Endometrium (tissue), 2 donors: ENCODE measurements at regions not wholly inside any gene's neighbourhood (a gene's known extent, or its start where the extent isn't known, plus 50 kb on each side); places are given as distances from the start of the nearest gene placed in this dataset.
"Not testable (repeated sequence)": the region's sequence is repeated elsewhere in the genome, so short reads cannot be mapped to it uniquely, and the experiment has no call there.

Source experiments
- FAIRE-seq: peaks from 2 replicates; lab custom pipeline; 2012; peaks lifted over from hg19 to GRCh38; lab: Jason Lieb, UNC
- donor health status: control.
- donor health status: control.

DNA sequence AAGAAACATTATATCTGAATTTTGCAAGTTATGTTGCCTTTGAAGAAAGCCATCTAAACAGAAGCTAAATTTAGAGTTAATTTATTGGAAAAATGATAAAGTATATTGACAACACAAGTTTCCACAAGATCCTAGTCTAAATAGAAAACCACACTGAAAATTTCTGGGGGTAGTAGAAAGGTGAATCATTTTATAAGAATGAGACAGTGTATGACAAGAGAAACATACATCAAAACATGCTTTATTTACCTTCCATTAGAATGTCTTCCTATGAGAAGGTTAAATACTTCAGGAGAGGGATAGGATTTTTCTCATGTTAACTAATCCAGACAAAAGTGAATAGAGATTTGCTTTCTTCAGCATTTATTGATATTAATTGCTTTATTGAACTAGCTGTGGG lies 1389.8 kb upstream of the ZEB2 start:
- FAIRE-seq, result no peak

DNA sequence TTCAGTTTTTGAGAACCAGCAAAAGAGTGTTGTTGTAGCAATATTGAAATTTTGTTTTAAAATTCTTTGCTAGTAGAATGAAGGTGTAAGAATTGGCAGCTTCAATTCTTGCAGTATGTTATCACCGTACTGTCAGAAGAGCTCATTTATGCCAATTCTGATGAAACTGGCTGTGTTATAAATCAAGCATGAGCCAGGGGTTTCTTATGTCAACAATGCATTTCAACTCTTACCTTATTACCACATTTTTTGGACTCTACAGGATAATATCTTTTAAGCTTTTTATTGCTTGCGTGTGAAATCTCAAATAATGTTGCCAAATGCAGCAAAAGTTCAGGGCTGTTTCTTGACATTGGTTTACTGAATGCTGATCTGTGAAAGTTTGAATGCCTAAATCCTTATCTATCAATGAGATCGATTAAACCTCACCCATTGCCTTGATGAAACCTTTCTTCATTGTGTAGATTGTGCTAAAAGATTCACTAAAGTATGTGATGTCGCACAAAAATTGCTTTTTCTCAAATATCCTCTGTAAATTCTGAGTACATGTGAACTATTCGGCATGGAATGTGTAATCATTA lies 1389.3 kb upstream of the ZEB2 start:
- FAIRE-seq, result no peak

DNA sequence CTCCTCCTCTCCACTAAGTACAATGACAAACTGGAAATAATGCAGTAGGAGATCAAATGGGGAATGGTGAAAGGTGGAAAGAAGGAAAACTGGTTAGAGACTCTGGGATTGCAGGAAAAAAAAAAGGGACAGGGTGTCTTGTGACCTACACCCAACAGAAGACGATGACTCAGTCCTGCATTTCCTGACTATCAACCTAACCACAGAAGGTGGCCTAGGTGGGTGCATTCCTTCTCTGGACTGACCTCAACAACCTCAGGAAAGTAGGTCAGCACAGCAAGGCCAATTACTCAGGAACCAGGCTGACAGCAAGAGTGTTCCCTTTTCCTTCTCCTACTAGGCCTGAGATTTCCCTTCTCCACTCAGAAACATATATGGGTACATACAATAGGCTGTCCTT lies 1386.4 kb upstream of the ZEB2 start:
- FAIRE-seq, result no peak

DNA sequence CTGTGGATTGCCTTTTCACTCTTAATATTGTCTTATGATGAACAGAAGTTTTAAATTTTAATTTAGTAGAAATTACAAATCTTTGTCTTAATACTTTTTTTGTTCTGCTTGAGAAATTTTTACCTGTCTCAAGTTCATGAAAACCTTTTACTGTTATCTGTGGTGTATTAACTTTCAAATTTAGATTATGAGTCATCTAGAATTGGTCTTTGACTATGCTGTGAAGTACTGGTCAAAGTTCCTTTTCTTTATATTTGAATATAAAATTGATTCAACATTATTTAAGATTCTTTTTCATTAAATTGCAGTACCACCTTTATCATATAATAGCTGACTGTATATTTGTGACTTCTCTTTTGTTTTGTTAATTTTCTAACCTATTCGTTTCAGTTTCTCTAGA lies 1385.5 kb upstream of the ZEB2 start:
- no peak for FAIRE-seq

DNA sequence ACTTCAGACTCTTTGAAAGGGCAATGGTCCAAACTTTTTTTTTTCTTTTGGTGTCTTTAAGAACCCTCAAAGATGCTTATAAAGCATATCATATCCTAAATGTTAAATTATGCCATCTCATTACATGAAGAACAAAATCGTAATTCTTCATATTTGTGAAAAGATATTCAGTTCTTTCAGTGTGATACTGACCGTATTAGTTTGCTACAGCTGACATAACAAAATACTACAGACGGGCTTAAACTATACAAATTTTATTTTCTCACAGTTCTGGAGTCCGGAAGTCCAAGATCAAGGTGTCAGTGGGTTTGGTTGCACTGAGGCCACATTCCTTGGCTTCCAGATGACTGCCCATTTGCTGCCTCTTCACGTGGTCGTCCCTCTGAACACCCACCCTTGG lies 1377.2 kb upstream of the ZEB2 start:
- no peak for FAIRE-seq

DNA sequence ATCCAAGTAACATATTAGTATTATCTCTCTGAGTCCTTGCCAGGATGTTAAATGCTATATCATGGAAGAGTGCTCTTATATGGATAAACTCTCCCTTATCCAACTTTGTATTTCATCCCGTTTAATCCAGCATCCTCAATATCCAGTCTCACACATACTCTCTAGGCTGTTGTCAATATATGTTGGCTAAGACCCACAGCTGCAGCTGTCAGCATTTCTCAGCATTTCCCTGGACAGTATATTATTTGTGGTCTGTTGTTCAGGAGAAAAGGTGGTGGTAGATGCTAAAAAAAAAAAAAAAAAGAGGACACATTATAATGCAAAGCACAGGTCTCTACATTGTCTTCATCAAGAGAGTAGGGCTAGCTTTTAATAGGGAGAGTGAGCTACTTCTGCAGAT lies 1368.0 kb upstream of the ZEB2 start:
- FAIRE-seq, result no peak

DNA sequence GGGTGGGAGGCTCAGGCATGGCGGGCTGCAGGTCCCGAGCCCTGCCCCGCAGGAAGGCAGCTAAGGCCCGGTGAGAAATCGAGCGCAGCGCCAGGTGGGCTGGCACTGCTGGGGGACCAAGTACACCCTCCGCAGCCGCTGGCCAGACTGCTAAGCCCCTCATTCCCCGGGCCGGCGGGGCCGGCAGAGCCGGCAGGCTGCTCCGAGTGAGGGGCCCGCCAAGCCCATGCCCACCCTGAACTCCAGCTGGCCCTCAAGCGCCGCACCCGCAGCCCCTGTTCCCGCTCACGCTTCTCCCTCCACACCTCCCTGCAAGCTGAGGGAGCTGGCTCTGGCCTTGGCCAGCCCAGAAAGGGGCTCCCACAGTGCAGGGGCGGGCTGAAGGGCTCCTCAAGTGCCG lies 1361.1 kb upstream of the ZEB2 start:
- FAIRE-seq, result not testable (repeated sequence)

DNA sequence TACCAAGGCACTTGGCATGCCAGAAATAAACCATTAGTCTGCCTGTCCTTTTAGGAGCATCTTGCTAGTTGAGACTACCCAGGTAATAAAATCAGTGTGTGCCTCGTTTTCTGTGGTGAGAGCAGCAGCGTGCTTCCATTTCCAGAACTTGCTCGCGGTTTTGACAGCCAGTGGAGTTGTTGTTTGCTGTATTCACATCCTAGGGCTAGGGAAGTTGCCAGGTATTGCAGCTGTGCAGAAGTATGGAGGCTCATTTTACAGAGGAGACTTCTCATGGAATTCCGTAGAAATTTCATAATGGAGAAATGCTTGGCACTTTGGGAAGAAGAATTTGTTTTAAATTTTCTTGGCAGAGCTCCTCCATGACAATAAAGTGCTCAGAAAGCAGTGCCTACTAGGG lies 1355.1 kb upstream of the ZEB2 start:
- FAIRE-seq, result no peak

DNA sequence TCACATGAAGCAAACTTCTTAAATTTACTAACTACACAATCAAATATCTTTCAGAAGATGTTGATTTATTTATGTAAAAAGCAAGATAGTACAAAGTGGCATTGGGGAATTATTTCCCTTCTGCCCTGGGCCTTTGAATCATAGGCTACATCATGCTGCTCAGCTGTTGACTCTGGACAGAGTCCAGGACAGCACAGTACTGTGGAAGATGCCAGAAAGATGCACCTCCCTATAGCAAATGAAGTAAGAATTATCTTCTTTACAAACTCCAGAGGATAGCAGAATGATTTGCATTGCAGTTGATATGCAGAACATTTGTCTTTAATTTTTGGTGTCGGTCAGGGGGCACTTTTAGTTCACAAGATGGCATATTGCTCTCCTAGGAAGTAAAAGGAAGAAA lies 1354.5 kb upstream of the ZEB2 start:
- FAIRE-seq, result no peak

DNA sequence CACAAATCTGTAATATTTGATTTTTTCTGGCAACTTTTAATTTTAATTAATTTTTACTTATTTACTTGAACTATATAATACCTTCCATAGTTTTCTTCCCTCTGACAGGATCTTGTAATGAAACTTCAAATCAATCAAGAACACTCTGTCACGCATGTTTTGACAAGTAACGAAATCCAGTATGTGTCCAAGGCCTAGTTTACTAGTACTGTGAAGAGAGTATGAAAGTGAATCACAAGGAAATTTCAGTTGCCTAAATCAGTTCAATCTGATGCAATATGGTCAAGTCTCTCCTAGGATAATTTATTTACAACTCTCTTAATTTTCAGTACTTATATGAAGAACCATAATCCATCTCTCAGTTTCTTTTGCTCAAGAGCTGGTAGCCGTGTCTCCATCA lies 1344.6 kb upstream of the ZEB2 start:
- no peak for FAIRE-seq

DNA sequence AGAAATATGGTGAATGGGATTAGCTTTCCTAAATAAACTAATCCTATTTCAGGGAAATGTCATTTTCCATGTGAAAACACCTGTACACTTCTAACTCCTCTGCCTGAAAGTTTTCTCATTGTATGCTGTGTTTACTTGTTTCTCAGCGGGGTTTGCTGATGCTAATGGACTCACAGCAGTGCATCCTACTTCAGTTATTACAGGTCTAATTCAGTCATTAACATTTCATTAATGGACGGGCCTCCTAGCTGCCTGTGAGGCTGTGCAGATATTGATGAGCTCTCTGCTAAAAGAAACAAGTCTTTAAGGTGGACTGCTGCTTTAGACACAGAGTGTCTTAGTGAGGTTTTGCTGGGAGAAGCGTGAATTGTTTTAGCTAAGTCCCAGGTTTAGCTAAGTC lies 1342.0 kb upstream of the ZEB2 start:
- FAIRE-seq, result no peak

DNA sequence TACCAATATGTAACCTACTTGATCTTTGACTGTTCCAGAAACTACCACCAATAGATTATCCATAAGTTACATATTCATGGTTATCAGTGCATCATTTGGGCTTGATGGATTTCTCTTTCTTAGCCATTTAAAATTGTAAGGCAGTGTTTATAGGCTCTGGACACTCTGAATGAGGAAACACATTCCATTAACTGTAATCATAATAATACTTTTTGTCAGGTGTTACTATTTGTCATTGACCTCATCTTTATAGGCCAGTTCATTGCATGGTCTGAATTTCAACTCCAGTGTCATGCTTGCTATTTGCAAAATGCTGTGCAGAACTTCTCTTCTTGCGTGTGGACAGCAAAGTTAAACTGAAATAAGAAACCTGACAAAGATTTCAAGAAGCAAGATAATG lies 1340.2 kb upstream of the ZEB2 start:
- no peak for FAIRE-seq

DNA sequence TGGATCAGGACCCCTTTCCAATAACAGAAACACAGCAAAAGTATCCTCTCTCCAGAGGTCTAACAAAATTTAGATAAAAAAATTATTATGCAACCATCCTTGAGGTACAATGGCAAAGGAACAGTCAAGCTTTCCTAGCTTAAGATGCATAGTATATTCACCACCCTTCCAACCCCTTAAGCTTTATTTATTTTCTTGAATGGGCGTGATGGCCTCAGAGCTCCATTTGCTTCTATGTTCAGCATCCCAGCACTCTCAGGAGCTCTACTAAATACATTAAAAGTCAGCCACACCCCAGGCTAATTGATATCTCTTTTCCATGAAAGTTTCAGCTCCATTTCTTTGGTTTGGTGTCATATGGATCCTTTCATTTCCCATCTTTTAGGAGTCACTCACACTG lies 1335.2 kb upstream of the ZEB2 start:
- no peak for FAIRE-seq

DNA sequence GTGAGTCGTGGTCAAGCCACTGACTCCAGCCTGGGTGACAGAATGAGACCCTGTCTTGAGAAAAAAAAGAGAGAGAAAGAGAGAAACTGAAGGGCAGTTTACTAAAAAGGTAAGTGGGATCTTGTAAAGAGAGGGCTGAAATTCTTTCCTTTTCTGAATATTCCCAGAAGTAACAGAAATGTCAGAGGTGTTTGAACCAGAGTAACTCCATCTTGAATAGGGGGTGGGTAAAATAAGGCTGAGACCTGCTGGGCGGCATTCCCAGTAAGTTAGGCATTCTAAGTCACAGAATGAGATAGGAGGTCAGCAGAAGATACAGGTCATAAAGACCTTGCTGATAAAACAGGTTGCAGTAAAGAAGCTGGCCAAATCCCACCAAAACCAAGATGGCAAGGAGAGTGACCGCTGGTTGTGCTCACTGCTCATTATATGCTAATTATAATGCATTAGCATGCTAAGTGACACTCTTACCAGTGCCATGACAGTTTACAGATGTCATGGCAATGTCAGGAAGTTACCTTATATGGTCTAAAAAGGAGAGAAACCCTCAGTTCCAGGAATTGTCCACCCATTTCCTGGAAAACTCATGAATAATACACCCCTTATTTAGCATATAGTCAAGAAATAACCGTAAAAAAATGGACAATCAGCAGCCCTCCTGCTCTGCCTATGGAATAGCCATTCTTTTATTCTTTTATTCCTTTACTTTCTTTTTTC lies 1334.3 kb upstream of the ZEB2 start:
- FAIRE-seq, result no peak

DNA sequence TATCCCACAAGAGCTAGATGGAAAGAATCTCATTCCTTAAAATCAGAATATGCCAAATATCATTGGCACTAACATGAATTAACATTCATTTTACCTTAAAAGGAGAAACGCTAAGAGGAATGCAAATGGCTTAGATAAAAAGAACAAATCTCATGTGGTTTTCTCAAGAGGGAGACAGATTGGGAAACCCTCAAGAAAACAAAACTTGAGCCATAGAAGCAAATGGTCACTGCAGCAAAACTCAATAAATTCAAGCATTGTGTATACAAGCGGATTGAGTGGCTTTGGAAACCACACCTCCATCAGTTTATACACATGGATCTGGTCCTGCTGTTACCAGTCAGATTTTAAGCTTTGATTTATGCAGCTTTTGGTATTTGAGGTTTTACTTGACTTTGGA lies 1331.8 kb upstream of the ZEB2 start:
- no peak for FAIRE-seq

DNA sequence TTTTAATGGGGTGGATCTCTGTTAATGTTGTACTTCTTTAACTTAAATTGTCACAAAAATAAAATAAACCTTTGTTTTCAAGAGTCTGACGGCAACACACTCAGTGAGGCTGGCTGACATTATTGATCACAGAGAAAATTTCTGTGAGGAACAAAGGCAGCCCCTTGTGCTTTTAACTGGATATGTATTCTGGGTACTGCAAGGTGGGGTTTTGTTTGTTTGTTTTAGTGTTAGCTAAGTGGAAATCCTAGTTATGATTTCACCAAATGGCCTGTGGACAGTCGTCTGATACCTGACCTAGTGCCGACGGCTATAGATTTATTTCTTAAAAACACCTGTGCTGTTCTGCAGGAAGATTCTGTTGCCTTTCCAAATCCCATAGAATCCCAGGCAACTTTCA lies 1329.5 kb upstream of the ZEB2 start:
- no peak for FAIRE-seq

DNA sequence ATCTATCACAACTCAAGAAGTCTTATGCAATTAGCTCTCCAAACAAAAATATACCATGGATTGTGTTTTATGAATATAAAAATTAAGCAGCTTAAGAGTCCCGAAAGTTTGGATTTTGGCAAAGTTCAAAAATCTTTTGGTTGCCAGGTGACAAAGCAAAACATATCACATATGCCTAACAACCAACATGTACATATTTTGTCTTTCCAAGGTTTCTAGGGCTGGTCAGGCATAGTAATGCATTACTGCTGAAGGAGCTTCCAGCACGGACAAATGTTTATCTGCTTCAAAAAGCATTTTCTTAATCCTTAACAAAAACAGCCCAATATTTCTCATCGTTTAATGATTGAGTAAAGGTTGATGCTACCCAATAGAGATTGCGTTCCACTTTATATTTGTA lies 1327.1 kb upstream of the ZEB2 start:
- FAIRE-seq, result no peak

DNA sequence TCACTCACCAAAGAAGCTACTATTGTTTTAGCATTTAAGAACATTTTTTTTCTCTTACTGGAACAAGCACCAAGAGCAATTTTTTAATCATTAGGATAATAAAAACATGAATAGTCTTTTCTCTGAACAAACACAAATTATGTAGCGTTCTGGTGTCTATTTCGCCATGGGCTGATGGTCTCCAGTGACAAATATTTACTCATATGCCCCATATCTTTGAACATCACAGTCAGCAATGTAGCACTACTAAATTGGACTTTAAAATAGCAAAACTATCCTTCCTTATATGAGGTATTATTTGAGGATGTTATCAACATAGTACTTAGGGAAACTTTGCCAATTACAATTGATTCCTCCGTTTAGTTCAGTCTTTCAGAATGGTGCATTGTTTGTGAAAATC lies 1326.0 kb upstream of the ZEB2 start:
- no peak for FAIRE-seq

DNA sequence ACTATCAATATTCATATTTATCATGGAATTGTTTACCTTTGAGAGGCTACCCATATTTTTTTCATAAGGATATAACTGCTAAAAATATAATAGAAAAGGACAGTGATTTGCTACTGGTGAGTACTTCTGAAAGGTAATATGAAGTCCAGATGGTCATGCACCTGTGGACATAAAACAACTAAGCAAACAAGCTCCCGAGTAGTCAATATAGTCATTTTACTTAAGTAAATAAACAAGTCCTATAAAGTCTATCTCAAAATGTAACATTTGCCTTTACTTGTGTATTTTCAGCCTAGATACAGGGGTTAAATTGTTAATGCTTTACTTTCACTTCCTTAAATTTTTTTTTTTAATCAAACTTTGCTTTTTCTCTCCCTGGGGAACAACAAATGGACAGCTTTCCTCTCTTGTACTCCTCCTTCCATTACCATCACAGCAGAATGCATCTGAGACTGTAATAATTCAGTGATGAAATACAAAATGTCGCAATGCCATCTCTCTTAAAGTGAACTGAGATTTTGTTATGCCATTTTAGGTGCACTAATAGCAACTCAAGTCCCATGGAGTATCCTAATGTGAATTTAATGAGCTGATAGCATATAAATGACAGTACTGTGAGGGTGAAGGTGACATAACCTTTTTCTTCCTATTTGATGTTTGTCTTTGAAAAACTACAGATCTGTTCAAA lies 1325.4 kb upstream of the ZEB2 start:
- no peak for FAIRE-seq

DNA sequence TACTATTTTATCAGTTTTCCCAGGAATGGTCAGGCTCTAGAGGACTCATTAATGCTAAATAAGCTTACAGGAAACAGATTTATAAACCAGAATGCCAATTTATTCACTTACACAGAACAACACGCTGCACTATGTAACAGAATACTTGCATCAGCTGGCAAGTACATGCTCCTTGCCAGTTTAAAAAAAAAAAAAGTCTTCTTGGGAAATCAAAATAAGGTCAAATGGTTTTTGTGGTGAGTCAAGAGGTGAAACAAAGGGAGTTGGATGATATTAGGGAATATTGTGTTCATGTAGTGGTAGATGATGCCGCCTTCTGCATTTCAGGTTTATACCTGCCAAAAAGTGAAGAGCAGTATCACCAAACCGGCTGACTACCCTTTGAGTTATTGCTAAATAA lies 1322.1 kb upstream of the ZEB2 start:
- no peak for FAIRE-seq

DNA sequence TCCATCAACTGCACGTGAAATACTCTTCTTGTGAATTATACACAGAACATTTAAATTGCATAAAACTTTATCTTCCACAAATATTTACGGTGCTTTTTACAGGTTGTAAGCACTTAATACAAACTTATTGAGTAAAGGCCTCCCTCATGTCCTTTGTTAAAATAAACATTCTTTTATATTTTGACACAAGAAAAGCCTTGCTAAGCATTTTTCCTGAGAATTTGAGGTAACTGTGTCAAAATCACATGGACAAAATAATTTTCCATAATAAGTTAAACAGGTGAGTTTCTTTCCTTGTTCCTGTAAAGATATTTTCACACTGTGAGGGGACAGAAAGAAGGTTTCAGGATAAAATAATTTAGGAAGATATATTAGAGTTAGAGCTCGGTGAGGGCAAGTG lies 1317.1 kb upstream of the ZEB2 start:
- FAIRE-seq, result no peak

DNA sequence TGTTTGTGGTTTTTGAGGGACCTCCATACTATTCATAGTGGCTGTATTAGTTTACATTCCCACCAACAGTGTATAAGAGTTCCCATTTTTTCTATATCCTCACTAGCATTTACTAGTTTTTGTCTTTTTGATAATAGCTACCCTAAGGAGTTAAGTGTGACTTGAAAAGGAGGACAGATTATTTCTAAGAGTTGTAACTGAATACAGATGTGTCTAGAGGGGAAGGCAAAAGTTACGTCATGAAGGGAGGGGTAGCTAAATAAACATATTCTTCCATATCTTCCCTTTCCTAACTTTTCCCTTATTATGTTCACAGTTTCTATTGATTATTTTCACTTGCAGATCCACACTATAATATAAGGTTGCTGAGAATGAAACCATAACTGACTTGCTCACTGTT lies 1315.7 kb upstream of the ZEB2 start:
- FAIRE-seq, result no peak

DNA sequence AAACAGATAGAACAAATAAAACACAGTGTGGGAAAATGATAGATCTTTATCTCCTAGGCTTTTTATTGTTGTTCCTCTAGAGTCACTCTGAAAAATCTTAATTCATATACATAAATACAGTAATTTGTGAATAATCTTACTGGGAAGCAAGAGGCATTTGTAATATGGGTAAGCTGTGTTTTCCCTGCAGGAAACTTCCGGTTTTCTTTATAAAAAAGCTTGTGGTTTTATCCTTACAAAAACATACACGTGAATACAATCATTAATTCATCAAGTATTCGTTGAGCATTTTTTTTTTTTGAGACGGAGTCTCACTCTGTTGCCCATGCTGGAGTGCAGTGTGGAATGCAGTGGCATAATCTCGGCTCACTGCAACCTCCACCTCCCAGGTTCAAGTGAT lies 1312.8 kb upstream of the ZEB2 start:
- no peak for FAIRE-seq

DNA sequence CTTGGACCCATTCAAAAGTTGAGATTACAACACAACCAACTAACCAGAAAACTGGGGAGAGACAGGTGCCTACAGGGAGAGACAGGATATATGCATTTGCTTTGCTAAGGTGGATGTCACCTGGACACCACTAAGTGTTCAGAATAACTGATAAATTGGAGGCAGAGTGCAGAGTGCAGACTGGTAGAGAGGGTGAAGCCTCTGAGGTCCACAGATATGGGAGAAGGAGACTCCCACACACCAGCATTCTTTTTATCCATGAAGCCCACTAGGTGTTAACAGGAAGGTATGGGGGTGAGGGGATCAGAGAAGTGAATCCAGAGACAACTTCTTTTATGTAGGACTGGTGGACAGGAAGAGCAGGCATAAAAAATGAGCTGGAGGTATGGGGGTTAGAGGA lies 1310.0 kb upstream of the ZEB2 start:
- no peak for FAIRE-seq
